ENCODE measurements at regions not wholly inside any gene's neighbourhood (a gene's known extent, or its start where the extent isn't known, plus 50 kb on each side); places are given as distances from the start of the nearest gene placed in this dataset.

DNA sequence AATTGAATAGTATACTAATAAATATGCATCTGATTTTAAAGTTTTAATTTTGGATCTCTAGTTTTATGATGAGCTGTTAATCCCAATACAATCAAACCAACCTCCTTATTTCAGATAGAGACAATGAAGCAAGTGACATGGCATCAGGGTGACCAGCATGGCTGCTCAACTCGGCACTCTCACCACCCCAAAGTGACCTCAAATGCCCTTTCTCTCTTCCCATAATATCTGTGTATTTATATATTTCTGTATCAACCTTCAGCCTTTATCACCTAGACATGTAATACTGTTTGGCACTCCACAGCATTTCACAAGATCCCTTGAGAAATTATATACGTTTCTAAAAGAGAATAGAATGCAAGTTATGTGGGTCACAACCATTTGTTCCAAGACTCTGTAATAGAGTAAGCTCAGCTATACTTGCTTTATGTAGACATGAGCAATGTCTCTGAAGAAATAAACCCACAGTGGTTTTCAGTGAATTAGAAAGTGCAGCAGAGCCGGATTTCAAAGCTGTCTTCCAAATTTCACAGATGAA lies 1623.2 kb upstream of the PABPC4L start:
- TF ChIP-seq, protein P1, sequence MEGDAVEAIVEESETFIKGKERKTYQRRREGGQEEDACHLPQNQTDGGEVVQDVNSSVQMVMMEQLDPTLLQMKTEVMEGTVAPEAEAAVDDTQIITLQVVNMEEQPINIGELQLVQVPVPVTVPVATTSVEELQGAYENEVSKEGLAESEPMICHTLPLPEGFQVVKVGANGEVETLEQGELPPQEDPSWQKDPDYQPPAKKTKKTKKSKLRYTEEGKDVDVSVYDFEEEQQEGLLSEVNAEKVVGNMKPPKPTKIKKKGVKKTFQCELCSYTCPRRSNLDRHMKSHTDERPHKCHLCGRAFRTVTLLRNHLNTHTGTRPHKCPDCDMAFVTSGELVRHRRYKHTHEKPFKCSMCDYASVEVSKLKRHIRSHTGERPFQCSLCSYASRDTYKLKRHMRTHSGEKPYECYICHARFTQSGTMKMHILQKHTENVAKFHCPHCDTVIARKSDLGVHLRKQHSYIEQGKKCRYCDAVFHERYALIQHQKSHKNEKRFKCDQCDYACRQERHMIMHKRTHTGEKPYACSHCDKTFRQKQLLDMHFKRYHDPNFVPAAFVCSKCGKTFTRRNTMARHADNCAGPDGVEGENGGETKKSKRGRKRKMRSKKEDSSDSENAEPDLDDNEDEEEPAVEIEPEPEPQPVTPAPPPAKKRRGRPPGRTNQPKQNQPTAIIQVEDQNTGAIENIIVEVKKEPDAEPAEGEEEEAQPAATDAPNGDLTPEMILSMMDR (IDR thresholded peaks at IDR 0.05), result no peak
- TF ChIP-seq POLR2A (IDR thresholded peaks at IDR 0.05), result no peak
